ENCODE measurements at regions not wholly inside any gene's neighbourhood (a gene's known extent, or its start where the extent isn't known, plus 50 kb on each side); places are given as distances from the start of the nearest gene placed in this dataset.

DNA sequence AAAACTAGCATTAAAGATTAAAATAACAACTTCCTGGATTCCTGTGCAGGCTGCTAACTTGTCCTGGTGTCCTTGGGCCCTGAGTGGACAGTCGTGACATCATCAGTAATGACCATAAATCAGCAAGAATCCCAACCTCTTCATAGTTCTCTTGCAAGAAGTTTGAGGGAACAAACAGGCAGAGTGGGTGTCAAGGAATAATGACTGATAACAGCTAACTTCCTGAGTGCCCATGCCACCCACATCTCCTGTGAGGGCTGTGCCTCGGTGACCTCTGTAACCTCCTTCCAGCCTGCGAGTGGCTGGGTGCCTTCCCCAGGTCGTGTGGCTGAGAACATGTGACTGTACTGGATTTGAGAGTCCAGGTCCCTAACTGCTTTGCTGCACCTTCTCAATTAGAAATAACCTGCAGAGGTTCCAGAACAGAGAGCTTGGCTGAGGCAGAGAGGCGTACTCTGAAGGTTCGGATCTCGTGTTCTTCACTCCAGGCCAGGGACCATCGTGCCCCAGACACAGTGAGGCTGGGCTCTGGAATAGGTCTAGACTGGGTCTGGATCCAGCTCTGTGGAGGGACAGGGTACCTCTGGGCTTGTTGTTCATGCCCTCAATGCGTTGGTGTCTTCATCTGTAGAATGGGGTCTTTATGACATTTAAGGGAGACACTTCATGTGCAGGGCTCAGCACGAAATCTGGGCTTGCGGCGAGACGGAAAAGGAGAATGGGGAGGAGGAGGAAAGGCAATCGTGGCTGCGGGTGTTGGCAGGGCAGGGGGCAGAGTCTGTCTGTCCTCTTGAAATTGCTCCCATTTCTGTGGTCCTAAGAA is 313.1 kb upstream of the ZNF32 start:
- TF ChIP-seq, protein P1, sequence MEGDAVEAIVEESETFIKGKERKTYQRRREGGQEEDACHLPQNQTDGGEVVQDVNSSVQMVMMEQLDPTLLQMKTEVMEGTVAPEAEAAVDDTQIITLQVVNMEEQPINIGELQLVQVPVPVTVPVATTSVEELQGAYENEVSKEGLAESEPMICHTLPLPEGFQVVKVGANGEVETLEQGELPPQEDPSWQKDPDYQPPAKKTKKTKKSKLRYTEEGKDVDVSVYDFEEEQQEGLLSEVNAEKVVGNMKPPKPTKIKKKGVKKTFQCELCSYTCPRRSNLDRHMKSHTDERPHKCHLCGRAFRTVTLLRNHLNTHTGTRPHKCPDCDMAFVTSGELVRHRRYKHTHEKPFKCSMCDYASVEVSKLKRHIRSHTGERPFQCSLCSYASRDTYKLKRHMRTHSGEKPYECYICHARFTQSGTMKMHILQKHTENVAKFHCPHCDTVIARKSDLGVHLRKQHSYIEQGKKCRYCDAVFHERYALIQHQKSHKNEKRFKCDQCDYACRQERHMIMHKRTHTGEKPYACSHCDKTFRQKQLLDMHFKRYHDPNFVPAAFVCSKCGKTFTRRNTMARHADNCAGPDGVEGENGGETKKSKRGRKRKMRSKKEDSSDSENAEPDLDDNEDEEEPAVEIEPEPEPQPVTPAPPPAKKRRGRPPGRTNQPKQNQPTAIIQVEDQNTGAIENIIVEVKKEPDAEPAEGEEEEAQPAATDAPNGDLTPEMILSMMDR (IDR thresholded peaks at IDR 0.05), result no peak
- TF ChIP-seq POLR2A (IDR thresholded peaks at IDR 0.05) (no peak), EP300 (IDR thresholded peaks at IDR 0.05) (no peak), POLR2AphosphoS5 (IDR thresholded peaks at IDR 0.05) (no peak)
